HS-27A (cell line): ENCODE measurements at regions not wholly inside any gene's neighbourhood (a gene's known extent, or its start where the extent isn't known, plus 50 kb on each side); places are given as distances from the start of the nearest gene placed in this dataset.

Experiments used
- DNase-seq: peaks from one replicate; pipeline ENCODE4 v3.0.0-alpha.2; 2012; ENCODE audit warnings: low read depth, missing footprints

GRCh38 chr3:189500798-189501495 is 130.2 kb upstream of the TP63 start:
- no peak for DNase-seq

GRCh38 chr3:189502256-189502655 is 128.9 kb upstream of the TP63 start:
- no peak for DNase-seq

- DNase-seq: no peak
Observed at GRCh38 chr3:189502676-189503257, 128.4 kb upstream of the TP63 start.

GRCh38 chr3:189507856-189508255 is 123.3 kb upstream of the TP63 start:
- no peak for DNase-seq

- no peak for DNase-seq
Observed at GRCh38 chr3:189508784-189509501, 122.2 kb upstream of the TP63 start.

GRCh38 chr3:189512039-189512438 is 119.2 kb upstream of the TP63 start:
- no peak for DNase-seq

- no peak for DNase-seq
Observed at GRCh38 chr3:189512821-189513220, 118.4 kb upstream of the TP63 start.

GRCh38 chr3:189513281-189514117 is 117.7 kb upstream of the TP63 start:
- no peak for DNase-seq

- no peak for DNase-seq
Observed at GRCh38 chr3:189516039-189516438, 115.2 kb upstream of the TP63 start.

- DNase-seq: no peak
Observed at GRCh38 chr3:189517981-189518380, 113.2 kb upstream of the TP63 start.

- no peak for DNase-seq
Observed at GRCh38 chr3:189519458-189519857, 111.7 kb upstream of the TP63 start.

- no peak for DNase-seq
Observed at GRCh38 chr3:189529468-189529867, 101.7 kb upstream of the TP63 start.

- DNase-seq: no peak
Observed at GRCh38 chr3:189529889-189530471, 101.2 kb upstream of the TP63 start.

GRCh38 chr3:189530822-189531221 is 100.4 kb upstream of the TP63 start:
- DNase-seq: no peak

GRCh38 chr3:189531271-189531670 is 99.9 kb upstream of the TP63 start:
- DNase-seq: no peak

GRCh38 chr3:189534531-189534930 is 96.7 kb upstream of the TP63 start:
- DNase-seq: no peak

- DNase-seq: no peak
Observed at GRCh38 chr3:189537135-189537534, 94.1 kb upstream of the TP63 start.

GRCh38 chr3:189547448-189547847 is 83.7 kb upstream of the TP63 start:
- DNase-seq: no peak

- DNase-seq: no peak
Observed at GRCh38 chr3:189548053-189548452, 83.1 kb upstream of the TP63 start.

GRCh38 chr3:189551007-189551406 is 80.2 kb upstream of the TP63 start:
- no peak for DNase-seq

- no peak for DNase-seq
Observed at GRCh38 chr3:189554868-189555557, 76.2 kb upstream of the TP63 start.

- DNase-seq: no peak
Observed at GRCh38 chr3:189555558-189555881, 75.7 kb upstream of the TP63 start.
